ENCODE measurements at regions not wholly inside any gene's neighbourhood (a gene's known extent, or its start where the extent isn't known, plus 50 kb on each side); places are given as distances from the start of the nearest gene placed in this dataset.

DNA sequence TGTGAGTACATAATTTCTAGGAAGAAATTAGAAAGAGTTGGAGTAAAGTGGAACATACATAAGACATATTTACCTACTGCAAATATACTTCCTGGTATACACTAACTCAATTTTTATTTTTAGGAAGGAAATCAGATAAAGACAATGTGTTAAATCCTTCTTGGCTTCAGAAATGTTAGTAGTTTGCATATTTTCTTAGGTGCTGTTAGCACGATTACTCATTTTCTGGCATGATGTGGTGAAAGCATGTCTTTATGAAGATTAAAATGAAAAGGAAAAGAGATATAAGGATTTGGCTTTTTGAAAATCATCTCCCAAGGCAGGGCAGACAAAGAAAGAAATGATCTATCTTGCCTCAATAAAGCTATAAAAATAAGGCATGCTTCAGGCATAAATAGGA, 287.6 kb upstream of the E2F7 start:
- no peak for DNase-seq (ENCODE audit: low read depth in 2 of 2)

GRCh38 chr12:77351860-77352259, 286.5 kb upstream of the E2F7 start:
- DNase-seq (ENCODE audit: low read depth in 2 of 2): no peak

GRCh38 chr12:77349689-77350370, 284.5 kb upstream of the E2F7 start:
- DNase-seq (ENCODE audit: low read depth in 2 of 2): no peak

DNA sequence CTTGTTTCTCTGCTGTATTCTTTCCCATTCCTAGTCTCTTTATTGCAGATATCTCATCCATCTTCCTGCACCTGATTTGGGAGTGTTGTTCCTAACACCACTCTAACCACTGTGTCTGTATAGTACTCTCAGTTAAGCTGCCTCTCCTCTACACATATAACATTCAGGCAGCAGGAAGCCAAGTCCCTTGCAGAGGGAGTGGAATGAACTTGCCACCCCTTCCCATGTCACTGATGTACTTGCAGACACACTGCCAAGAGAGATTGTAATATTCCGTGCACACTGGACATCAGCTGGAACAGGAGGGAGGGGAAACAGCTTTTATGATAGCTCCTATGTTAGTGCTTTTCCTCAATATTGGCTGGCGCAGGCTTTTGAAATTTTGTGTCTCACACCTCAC, 281.6 kb upstream of the E2F7 start:
- DNase-seq (ENCODE audit: low read depth in 2 of 2): no peak

DNA sequence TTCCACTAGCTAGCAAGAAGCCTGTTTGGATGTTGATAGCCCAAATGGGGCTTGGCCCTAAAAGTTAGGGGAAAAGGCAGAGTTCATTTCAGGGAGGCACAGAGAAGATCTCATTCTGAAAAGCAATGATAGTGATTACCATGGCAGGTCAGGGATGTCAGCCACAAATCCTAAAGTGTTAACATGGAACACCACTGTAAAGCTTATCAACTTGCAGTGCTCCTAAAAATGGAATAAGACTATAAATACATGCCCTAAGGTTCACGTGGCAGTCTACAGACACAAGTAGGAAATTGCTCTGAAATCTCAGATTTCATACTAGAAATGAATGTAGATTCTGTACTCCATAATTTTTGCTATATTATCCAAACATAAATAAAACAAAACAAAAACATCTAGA, 280.0 kb upstream of the E2F7 start:
- no peak for DNase-seq (ENCODE audit: low read depth in 2 of 2)

- no peak for DNase-seq (ENCODE audit: low read depth in 2 of 2)
Observed at GRCh38 chr12:77344651-77345050, 279.3 kb upstream of the E2F7 start.

DNA sequence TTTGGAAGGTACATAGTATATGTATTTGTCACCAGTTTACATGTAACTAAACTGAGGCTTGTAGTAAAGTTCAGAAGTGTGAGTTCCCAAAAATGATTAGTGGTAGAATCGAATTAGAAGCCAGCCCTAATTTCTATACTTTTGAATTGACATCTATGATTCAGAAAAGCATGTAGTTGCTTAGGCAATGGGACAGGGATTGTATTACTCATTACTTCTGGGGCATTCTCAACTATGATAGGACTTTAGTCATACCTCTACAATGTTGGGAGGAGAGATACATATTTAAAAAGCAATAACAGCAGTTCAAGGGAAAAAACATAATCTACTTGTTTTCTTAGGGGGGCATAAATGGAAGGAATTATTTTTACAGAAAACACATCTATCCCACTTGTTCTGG, 277.9 kb upstream of the E2F7 start:
- no peak for DNase-seq (ENCODE audit: low read depth in 2 of 2)

DNA sequence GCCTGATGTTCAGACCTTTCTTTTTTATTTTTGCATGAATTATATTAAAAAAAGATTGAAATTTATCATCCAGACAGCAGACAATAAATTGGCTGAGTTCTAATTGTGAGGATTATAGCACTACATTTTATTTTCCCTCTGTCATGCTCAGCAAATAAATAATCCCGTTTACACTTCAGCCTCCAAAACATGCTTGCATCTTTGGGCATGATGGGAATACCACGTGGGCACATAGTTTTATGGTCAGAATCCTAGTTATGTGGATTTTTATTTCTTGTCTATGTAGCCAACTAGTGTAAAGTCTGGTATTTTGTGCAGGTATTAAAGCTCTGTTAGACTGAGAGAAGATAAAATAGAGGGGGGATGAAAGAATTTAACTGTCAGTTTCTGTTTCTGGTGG, 276.9 kb upstream of the E2F7 start:
- no peak for DNase-seq (ENCODE audit: low read depth in 2 of 2)

GRCh38 chr12:77339610-77340009, 274.2 kb upstream of the E2F7 start:
- DNase-seq (ENCODE audit: low read depth in 2 of 2): no peak

DNA sequence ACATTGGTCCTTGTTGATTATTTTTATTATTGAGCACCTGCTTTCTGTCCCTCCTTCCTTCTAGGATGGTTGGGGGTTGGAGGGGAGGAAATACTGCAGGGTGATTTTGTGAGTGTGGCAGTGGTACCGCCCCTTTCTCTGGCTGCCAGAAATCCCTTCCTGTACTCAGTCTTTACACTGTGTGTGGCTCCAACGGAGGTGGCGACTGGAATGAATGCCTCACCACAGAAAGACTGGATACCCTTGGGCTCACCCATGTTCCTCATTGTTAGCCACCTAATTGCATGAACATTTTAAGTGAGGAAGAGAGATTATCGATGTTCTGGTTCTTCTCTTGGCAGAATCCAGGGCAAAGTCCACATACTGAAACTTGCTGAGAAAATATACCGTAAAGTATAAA, 272.0 kb upstream of the E2F7 start:
- no peak for DNase-seq (ENCODE audit: low read depth in 2 of 2)

DNA sequence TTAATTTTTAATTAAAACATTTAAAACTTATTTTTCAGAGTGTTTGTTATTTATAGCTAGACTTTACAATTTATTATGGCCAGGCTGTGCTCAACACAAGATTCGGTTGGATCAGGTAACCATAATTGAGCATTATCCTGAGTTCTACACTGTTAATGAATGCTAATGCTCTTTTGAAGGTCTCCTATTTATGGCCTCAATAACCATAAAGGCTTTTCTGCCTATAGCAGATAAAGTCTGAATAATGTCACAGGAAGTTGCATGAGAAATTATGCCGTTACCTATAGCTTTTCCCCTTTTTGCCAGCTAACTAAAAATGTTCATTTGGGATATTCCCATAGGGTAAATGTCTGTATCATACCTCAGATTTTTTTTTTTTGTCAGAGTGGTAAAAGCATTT, 269.4 kb upstream of the E2F7 start:
- DNase-seq (ENCODE audit: low read depth in 2 of 2): no peak

DNA sequence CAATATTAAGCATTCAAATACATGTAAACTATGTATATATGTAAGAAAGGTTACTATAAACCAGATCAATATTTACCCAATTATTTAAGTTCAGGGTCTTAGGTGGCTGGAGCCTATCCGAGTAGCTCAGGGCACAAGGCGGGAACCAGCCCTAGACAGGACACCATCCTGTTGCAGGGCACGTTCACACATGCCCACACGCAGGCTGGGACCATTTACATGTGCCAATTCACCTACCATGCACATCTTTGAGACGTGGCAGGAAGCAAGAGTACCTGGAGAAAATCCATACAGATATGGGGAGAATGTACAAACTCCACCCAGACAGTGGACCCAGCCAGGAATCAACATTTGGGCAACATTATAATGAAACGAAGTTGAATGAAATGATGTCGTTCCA, 263.0 kb upstream of the E2F7 start:
- no peak for DNase-seq (ENCODE audit: low read depth in 2 of 2)

DNA sequence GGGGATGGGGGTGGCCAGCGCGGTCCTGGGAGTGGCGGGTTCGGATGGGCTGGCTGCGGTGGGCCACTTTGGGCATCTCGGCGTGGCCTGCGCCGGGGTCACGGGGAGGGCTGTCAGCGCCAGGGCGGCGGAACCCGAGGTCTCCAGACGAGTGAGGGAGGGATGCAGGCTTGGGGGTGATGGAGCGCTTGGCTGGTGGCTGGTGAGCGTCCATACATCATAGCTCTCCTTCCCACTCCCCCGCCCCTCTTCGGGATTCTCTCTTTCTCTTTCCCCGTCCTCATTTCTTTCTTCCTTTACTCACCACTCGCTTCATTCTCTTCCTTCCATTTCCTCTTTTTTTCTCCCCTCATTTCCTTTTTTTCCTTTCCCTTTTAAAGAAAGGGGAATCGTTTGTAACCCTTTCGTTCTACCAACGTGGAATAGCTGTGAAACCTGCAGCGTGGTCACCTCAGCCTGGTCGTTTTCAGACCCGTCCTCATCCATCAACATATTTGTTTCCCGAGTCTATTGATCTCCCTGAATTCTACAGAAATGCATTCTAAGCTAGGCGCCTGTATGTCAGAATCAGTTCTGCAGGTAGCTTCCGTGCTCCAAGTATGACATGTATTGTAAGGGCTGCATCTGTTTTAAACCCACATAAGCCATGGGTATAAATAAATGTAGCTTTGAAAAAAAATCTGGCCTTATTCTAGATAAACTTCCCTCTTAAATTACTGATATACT, 260.3 kb upstream of the E2F7 start:
- no peak for DNase-seq (ENCODE audit: low read depth in 2 of 2)

DNA sequence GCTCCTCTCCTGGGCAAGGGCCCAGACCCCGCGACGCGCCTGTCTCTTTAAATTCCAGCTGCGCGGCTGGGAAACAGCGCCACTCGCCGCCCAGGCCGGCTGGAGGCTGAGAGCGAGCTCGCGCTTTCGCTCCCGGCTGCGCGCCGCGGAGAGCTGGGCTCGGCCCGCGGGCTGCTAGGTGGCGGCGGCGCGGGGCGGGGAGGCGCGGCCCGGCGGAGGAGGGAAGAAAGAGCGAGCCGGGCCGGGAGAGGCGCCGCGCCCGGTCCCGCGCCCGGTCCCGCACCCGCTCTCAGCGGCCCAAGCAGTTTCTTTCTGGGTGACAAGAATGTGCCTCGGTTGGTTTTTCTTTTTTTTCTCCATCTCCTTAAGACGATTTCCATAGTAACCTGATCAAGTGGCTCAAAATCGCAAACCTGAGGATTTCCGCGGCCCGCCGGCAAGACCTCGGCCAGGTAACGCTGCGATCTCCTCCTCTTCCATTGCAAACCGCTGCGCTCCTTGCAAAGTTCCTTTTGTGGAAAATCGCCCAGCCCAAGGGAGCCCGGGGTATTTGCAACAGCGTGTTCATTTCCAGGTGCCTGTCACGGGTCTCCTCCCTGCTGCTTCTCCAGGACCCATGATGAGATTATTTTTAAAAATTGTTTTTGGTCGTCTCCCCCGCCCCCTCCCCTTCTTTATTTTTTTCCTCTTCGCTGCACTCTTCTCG, 259.5 kb upstream of the E2F7 start:
- peak in 1 of 2 experiments; percentile 12 for DNase-seq (ENCODE audit: low read depth in 2 of 2)

DNA sequence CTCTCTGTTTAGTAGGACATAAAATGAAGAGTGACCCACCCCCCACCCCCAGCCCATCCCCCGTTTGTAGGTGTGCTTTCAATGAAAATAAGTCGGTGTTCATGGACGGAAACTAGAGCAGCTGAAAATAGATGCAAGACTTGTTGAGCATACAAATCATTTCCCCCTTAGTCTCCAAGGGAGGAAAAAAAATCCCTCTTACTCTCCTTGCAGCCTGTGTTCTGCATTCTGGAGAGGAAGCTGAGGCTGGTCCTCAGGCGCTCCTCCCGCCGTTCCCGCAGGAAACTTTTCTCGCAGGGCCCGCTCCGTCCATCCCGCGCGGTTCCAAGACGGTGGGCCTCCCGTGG, 259.0 kb upstream of the E2F7 start:
- DNase-seq (ENCODE audit: low read depth in 2 of 2): no peak

DNA sequence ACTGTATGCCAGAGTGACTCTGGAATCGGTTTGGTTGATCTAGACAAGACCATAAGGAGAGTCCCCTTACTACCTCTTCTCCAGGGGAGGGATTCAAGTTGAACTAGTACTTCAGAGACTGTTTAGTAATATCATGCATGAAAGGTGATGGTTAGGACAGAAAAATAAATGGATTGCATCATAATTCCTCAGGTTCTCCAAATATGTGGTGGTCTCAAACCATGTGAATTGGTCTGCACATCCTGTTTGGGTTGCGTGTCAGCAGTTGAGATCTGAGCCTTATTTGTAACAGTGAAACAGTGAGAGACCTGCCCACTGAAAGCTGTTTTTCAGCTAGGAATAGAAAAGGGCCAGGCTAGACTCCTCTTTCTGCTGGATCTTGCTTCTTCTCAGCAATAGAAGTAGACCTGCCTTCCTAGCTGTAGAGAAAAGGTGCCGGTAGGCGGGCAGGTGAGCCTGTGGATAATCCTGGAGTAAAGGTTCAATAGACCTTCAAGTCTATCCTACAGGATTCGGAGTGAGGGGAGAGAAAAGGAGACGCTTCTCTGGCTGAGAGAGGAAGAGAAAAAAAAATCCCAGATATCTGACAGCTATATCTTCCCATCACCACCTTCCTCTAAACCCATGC, 258.5 kb upstream of the E2F7 start:
- no peak for DNase-seq (ENCODE audit: low read depth in 2 of 2)

DNA sequence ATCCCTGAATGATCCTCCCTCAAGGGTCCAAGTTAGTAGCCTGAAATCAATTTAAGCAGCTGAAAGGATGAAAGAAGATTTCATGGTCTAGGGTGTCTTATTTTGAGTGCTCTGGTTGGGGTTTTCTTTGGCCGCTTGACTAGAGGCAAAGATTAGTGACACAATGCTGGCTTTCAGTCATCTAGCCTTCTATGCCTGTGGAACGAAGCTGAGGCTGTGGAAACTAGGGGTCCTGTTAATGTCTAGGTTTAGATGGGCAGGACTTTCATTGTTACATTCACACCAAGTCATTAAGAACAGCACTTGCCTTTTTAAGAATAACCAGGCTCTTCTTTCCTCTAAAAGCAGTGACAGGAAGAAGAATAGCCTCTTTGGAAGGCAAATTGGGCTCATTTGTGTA, 253.8 kb upstream of the E2F7 start:
- no peak for DNase-seq (ENCODE audit: low read depth in 2 of 2)

- no peak for DNase-seq (ENCODE audit: low read depth in 2 of 2)
Observed at GRCh38 chr12:77315407-77315806, 250.0 kb upstream of the E2F7 start.

- DNase-seq (ENCODE audit: low read depth in 2 of 2): no peak
Observed at GRCh38 chr12:77314378-77315052, 249.1 kb upstream of the E2F7 start.

GRCh38 chr12:77308056-77308455, 242.7 kb upstream of the E2F7 start:
- no peak for DNase-seq (ENCODE audit: low read depth in 2 of 2)

DNA sequence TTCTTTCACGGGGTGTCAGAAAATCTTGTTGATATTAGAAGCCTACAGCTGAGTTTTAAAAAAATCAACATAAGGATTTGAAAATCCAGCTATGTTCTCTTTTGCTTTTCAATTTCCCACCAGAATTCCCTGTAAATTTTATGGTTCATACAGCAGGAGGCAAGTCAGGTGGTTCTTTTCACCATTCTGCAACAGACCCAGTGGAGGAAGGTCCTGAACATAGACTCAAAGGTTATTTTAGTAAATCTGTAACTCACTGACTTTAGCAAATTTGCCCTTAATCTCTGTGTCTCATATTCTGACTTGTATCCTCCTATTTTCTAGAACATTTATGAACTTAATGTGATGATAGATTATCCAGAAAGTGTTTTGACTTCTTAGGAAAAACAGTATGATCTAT, 235.4 kb upstream of the E2F7 start:
- DNase-seq (ENCODE audit: low read depth in 2 of 2): no peak
